AG09309 (cell line): ENCODE measurements at regions not wholly inside any gene's neighbourhood (a gene's known extent, or its start where the extent isn't known, plus 50 kb on each side); places are given as distances from the start of the nearest gene placed in this dataset.

ENCODE experiments used
- DNase-seq: peaks from one replicate; pipeline ENCODE4 v3.0.0-alpha.2; 2010; ENCODE audit warnings: low read depth
- H3K4me3 ChIP-seq: 2 replicates; pipeline ENCODE4 v1.5.1; 2011; ENCODE audit warnings: mild to moderate bottlenecking, low read depth, low read length, moderate library complexity; ENCODE audit not compliant: control insufficient read depth
- CTCF ChIP-seq: IDR thresholded peaks from 2 replicates; pipeline ENCODE4 v1.5.1; 2011; ENCODE audit warnings: mild to moderate bottlenecking, low read depth, low read length, inconsistent platforms; ENCODE audit not compliant: insufficient read depth, control insufficient read depth; ENCODE audit errors: missing control alignments

- peak; percentile 18 for DNase-seq
- no peak overlapping the region for H3K4me3 ChIP-seq
- TF ChIP-seq CTCF: no peak
Observed at GRCh38 chr21:34205811-34206571, 132.6 kb downstream of the MRPS6 start.

GRCh38 chr21:34213959-34214358 lies 140.6 kb downstream of the MRPS6 start:
- DNase-seq: no peak
- H3K4me3 ChIP-seq: no peak overlapping the region
- TF ChIP-seq CTCF: no peak

- H3K4me3 ChIP-seq: no peak overlapping the region
- DNase-seq: no peak
- no peak for TF ChIP-seq CTCF
Observed at GRCh38 chr21:34215501-34215900, 142.1 kb downstream of the MRPS6 start.

- TF ChIP-seq CTCF: no peak
- H3K4me3 ChIP-seq: no peak overlapping the region
- no peak for DNase-seq
Observed at GRCh38 chr21:34215911-34216717, 142.7 kb downstream of the MRPS6 start.

GRCh38 chr21:34216718-34217032 lies 143.3 kb downstream of the MRPS6 start:
- H3K4me3 ChIP-seq: no peak overlapping the region
- DNase-seq: no peak

GRCh38 chr21:34217263-34217662 lies 143.9 kb downstream of the MRPS6 start:
- DNase-seq: no peak
- no peak for TF ChIP-seq CTCF
- H3K4me3 ChIP-seq: no peak overlapping the region

More at GRCh38 chr21:34216718-34217032, 143.3 kb downstream of the MRPS6 start:
- TF ChIP-seq CTCF: no peak
